ENCODE measurements at regions not wholly inside any gene's neighbourhood (a gene's known extent, or its start where the extent isn't known, plus 50 kb on each side); places are given as distances from the start of the nearest gene placed in this dataset.

GRCh38 chr3:144777906-144778305 lies 806.3 kb downstream of the DIPK2A start:
- TF ChIP-seq, protein P1, sequence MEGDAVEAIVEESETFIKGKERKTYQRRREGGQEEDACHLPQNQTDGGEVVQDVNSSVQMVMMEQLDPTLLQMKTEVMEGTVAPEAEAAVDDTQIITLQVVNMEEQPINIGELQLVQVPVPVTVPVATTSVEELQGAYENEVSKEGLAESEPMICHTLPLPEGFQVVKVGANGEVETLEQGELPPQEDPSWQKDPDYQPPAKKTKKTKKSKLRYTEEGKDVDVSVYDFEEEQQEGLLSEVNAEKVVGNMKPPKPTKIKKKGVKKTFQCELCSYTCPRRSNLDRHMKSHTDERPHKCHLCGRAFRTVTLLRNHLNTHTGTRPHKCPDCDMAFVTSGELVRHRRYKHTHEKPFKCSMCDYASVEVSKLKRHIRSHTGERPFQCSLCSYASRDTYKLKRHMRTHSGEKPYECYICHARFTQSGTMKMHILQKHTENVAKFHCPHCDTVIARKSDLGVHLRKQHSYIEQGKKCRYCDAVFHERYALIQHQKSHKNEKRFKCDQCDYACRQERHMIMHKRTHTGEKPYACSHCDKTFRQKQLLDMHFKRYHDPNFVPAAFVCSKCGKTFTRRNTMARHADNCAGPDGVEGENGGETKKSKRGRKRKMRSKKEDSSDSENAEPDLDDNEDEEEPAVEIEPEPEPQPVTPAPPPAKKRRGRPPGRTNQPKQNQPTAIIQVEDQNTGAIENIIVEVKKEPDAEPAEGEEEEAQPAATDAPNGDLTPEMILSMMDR (conservative IDR thresholded peaks at IDR 0.05; ENCODE audit: low read length), result no peak
- no peak for DNase-seq (ENCODE audit: low read depth)
- no peak overlapping the region for H3K4me3 ChIP-seq (ENCODE audit: low read length)

- H3K4me3 ChIP-seq (ENCODE audit: low read length), result no peak overlapping the region
- DNase-seq (ENCODE audit: low read depth), result no peak
- TF ChIP-seq, protein P1 (conservative IDR thresholded peaks at IDR 0.05; ENCODE audit: low read length), result no peak
Measured at GRCh38 chr3:144791034-144791433, 819.4 kb downstream of the DIPK2A start.

DNA sequence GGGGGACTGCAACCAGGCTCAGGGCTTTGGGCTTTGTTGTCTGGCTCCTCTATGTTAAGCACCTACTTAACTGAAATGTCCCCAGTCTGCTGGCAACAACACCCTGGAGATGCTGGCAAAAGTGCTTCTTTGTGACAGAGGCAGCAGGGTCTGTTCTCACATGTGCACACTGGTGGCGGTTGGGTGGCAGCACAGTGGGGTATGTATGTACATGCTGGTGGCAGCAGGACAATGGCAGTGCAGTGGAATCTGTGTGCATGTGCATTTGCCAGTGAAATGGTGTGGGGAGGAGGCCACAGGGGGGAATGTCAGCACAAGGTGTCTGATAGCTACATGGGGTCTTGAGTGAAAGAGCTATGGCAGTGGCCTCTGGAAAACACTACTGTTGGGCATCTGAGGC lies 830.3 kb downstream of the DIPK2A start:
- DNase-seq (ENCODE audit: low read depth), result no peak
- H3K4me3 ChIP-seq (ENCODE audit: low read length), result no peak overlapping the region
- TF ChIP-seq, protein P1 (conservative IDR thresholded peaks at IDR 0.05; ENCODE audit: low read length), result no peak

- no peak overlapping the region for H3K4me3 ChIP-seq (ENCODE audit: low read length)
- TF ChIP-seq, protein P1 (conservative IDR thresholded peaks at IDR 0.05; ENCODE audit: low read length), result no peak
- DNase-seq (ENCODE audit: low read depth), result no peak
Measured at GRCh38 chr3:144809380-144809779, 837.8 kb downstream of the DIPK2A start.

- H3K4me3 ChIP-seq (ENCODE audit: low read length), result no peak overlapping the region
- TF ChIP-seq, protein P1 (conservative IDR thresholded peaks at IDR 0.05; ENCODE audit: low read length), result no peak
- DNase-seq (ENCODE audit: low read depth), result no peak
Measured at GRCh38 chr3:144810160-144810559, 838.5 kb downstream of the DIPK2A start.

DNA sequence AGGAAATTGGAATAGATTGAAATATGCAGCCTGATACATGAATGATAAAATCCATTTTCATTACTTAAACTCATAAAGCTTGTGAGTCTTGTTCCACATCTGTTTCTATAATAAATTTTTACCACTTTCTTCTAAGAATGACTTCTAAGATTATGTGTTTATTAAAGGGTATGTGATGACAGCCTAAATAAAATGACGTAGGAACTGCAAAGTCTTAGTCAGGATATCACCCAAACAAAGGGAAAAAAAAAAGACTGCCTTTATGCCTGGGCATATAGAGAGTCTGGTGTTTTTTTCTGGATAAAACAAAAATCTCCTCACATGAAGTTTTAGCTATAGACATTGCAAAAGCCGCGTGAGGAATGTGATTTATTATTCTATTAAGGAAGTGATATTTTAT lies 844.0 kb downstream of the DIPK2A start:
- H3K4me3 ChIP-seq (ENCODE audit: low read length), result no peak overlapping the region
- TF ChIP-seq, protein P1 (conservative IDR thresholded peaks at IDR 0.05; ENCODE audit: low read length), result no peak

GRCh38 chr3:144816323-144816722 lies 844.7 kb downstream of the DIPK2A start:
- H3K4me3 ChIP-seq (ENCODE audit: low read length), result no peak overlapping the region
- TF ChIP-seq, protein P1 (conservative IDR thresholded peaks at IDR 0.05; ENCODE audit: low read length), result no peak
- no peak for DNase-seq (ENCODE audit: low read depth)

More for the DNA sequence above, 844.0 kb downstream of the DIPK2A start:
- DNase-seq (ENCODE audit: low read depth), result no peak
